HG03064 (cell line): ENCODE measurements at regions not wholly inside any gene's neighbourhood (a gene's known extent, or its start where the extent isn't known, plus 50 kb on each side); places are given as distances from the start of the nearest gene placed in this dataset.
"Not testable (repeated sequence)": the region's sequence is repeated elsewhere in the genome, so short reads cannot be mapped to it uniquely, and the experiment has no call there.

ENCODE experiments used
- ATAC-seq: cut with Tn5 transposase; IDR thresholded peaks from one replicate; pipeline ENCODE4 v1.9.1; 2021; ENCODE audit warnings: low read depth; ENCODE audit not compliant: unreplicated experiment

DNA sequence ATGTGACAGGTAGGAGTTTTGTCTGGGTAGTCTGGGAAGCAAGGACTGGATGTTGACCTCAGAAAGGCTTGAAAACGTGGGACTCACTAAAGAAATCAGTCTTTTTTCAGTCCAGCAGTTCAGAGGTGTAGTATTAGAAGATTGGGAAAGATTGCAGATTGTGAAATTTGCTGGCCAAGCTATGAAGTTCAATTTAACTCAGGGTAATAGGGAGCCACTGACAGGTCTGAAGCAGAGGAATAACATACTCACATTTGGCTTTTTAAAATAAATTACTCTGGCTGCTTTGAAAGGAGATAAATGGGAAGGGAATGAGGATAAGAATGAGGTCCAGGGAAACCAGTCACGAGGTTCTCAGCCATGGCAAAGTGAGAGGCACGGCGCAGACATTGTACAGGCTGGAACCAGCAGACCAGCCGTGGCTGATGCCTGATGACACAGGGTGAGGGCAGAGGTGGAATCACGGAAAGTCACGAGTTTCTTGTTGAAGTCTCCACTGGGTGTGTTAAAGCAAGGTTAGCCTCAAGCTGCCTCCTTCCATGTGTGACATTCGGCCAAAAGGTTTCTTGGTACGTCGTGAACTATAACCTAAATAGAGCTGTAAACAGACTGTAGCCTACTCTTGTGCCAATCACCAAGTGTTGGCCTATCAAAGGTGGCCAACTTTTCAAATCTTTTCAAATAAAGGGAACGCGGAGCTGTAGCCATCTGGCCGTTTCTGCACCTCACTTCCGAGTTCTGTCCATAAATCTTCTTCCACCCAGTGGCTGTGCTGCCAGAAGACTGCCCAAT lies 377.6 kb downstream of the IRS2 start:
- ATAC-seq: no peak

DNA sequence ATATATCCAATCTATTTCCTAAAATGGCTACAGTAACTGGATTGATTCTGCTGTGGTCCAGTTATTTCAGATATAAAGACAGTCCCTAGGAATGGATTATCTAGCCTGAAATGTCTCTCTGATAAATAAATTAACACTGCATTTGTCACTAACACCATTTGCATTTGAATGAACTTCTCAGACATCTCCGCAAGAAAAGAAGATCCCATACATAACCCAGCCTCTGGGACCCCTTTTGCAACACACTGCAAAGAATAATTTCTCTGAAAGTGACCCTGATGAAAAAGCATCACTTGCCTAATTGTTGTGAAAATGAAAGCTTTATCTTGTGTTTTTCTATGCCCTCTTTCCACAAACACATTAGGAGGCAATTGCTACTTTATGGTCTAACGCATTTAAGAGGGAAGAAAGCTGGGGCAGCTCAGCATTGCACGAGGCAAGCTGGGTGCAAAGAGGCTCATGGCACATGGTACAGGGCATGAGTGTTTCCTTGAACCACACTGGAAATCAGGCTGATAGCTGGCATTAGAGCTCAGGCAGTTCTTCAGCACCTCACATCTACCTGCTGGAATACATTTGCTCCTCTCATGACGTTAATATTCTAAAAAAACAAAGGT lies 379.9 kb downstream of the IRS2 start:
- ATAC-seq: no peak

DNA sequence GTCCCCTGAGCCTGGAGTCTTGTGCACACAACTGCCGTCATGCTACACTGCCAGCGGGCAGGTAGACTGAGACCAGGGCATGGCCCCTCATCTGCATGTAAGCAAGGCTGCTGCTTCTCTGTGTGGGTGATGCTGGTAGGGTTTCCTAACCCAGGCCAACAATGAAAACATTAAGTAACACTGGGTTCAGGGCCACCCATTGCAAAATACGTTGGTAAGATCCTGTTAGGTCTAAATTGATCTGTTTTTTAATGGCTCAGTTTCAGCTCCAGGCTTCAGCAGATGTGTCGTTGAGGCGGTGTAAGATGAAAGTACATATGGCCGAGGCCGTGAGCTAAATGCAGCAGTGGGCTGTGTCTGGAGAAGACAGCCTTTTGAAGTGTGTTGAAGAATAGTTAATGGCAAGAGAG lies 383.4 kb downstream of the IRS2 start:
- no peak for ATAC-seq

DNA sequence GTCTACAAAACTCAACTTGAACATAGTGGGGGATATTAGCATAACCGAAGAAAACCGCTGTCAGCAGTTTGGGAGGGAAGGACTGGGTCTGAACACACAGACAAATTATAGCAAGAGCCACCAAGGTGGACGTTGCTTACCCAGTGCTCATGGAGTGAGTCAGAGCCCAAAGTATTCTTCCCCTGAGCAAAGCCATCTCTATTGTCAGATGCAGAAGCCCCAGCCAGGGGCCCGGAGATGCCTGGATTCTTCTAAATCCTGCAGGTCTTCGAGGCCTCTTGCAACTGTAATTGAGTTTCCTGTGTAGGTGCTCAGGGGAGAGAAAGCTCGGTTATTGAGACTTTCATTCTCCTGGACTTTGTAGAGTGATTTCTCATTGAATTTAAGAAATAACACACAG lies 384.5 kb downstream of the IRS2 start:
- ATAC-seq: no peak

DNA sequence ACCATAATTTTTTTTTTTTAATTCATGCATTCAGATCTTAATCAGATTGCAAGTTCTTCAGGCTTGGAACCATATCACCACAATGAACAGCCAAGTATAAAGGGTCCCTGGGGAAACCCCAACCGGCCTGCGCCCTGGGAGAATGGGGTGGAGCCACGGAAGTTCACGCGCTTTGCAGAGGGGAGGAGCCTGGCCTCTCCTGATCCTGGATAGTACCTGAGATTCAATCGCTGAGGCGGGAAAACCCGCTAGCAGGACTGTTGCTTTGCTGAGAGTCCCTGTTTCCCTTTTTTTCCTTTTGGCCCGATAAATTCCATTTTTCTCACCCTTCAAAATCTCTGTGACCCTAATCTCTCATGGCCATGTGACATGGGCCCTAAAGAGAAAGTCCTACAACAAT lies 385.1 kb downstream of the IRS2 start:
- ATAC-seq: no peak

DNA sequence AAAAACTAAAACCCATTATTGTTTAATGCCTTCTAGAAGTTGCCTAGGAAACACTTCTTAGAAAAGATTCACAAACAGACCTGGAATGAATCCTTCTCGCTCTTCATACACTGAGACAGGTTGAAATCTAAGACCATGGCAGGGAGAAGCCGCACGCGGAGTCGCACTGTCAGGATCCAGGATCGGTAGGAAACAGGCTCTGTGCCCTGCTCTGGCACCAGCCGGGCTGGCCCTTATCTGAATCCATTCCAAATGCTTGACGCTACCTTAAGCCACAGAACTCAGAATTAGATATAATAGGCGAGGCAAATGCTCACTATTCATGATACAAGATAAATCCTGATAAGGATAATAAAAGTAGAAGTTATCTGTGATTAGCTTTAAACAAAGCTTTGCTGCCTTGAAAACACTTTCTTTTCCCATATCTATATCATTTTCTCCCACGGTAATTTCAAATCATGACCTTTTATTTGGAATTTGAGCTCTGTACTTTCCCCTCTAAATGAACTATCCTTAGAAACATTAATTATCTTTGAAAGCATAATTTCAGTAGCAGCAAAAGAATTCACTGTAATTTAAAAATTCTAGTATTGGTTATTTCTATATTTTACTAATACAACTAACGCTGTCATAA lies 385.6 kb downstream of the IRS2 start:
- no peak for ATAC-seq

DNA sequence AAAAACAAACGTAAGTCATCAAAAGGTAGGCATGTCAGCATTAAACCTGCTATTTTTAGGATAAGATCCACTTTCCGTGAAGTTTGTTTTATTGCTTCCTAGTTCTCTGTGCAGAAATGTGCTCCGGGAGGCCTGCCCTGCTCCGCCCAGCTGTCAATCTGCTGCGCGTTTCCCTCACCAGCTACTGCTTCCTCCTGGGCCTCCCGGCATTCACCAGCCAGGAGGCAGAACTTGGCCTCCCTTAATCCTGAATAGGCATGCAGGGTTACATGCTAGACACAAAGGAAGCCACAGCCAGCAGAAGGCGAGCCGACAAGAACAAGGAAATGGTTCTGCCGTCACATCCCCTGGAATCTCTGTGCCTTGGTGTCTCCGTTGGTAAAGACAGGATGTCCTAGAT lies 386.2 kb downstream of the IRS2 start:
- ATAC-seq: no peak

DNA sequence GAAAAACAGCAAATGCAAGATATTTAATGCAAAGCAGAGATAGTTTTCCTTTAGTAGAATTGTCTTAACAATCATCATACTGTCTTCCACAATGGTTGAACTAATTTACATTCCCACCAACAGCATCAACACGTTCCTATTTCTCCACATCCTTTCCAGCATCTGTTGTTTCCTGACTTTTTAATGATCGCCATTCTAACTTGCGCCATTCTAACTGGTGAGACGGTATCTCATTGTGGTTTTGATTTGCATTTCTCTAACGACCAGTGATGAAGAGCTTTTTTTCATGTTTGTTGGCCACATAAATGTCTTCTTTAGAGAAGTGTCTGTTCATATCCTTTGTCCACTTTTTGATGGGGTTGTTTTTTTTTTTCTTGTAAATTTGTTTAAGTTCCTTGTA lies 388.3 kb downstream of the IRS2 start:
- ATAC-seq: not testable (repeated sequence)

DNA sequence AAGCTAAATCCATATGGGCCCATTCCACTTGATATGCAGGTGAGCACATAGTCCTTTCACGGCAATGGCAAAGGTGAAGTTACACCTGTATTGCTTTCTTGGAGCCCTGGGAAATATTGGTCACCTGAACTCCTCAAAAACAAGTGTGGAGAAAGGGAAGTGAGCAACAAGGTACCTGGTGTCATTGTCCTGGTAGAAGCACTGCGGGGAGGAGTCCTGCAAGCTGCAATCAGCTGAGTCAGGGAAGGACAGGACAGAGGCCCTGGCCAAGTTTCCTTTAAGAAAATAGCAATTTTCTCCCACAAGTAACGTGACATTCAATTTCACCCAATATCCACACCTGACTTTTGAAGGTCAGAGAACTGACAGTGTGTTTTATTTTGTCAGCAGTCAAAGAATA lies 389.1 kb downstream of the IRS2 start:
- no peak for ATAC-seq

DNA sequence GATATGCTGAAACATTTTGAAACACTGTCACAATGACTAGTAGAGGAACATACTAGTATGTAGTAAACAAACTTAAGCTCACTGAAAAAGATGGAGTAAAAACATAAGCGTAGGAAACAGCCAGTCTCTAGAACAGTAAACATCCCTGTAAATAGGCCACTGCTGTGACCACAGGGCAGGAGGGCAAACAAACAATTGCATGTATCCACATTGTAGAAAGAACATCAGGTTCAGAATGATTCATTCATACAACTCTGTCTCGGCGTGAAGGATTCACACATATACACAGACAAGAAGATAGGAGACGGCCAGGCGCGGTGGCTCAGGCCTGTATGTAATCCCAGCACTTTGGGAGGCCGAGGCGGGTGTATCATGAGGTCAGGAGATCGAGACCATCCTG lies 390.1 kb downstream of the IRS2 start:
- ATAC-seq: no peak

DNA sequence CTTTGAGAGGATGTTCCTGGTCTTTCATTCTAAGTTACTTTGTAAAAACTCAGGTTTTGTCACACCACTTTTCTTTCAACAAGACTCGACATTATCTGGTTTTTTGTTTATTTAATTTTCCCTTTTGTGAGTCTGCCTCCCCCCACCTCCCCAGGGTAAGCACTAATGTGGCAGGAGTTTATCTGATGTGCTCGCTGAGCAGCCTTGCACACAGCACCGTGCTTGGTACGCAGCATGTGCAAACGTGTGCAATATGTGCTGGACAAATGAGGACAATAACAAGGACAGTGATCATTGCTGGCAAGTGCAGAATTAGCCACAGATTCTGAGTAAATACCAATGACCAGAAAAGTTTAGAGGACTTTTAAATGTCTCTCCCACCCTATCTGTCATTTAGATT lies 391.4 kb downstream of the IRS2 start:
- ATAC-seq: no peak

DNA sequence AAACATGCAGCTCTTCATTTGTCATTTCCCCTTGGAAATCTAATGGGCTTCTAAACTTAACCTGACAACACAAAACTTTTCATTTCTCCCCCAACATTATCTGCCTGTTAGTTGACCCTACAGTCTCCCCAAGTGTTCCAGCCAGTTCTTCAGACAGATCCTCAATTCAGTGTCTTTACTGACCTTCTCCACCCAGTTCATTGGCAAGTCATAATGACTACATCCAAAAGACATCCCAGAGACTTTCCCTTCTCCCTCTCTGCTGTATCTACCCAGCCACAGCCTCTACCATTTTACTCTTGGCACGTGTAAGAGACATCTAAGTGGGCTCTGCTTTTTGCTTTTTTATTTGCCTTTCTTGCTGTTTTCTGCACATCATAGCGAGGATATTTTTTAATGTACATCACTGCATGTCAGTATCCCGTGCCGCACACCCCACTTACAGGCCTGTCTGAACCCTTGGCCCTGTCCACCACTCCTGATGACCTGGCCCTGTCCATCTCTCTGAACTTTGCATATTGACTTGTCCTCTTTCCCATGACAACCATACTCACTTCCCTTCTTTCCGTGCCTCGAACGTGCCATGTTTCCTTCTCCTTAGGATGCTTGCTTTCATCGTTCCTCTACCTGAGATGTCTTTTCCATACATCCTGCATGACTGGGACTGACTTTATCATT lies 391.9 kb downstream of the IRS2 start:
- no peak for ATAC-seq

DNA sequence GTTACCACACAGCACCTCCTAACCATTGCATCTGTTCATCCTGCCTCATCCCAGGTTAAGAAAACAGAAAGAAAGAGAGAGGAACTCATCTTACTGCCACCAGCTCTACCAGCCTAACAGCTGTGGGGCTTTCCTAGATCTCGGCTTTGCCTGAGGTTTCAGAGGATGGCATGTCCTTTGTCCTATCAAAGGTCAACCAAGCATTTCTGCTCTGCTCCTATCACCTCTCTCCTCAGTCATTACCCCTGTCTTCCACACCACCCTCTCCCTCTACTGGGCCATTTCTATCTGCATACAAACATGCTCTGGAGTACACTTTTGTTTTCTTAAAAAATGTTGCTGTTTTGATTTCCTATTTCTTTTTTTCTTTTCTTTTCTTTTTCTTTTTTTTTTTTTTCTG lies 393.3 kb downstream of the IRS2 start:
- ATAC-seq: no peak

DNA sequence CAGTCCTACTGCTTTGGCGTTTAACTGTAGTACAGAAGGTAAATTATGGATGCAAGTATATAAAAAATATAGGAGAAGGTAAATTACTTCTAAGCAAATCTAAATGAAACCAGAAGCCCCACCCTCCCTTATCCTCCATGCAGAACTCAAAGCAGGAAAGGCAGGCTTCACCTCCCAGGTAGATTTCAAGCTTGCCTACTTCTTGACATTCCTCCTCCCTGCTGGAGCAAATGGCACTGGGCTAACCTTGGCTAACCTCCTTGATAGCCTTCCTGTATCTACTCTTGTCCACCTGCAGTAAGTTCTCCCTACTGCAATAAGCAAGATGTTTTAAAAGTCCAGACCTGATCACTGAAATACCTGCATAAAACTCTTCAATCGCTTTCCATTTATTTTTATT lies 396.0 kb downstream of the IRS2 start:
- no peak for ATAC-seq

DNA sequence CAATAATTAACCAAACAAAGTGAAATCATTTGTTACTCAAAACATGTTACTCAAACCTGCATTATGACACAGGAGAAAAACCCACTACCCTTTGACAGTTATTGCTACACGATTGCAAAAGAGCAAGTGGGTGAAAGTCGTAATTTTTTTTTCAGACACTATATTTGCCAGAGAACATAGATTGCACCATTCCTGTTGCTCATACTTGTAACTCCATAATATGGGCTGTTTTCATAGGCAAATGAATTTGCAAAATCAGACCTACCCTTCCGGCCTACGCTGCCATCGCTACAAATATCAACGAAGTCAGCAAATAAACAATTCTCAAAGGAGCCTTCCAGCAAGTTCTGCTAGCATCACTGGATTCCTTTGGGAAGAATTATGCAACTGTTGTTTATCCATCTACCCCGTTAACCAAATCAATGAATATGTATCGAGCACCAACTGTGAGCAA lies 396.5 kb downstream of the IRS2 start:
- ATAC-seq: no peak

DNA sequence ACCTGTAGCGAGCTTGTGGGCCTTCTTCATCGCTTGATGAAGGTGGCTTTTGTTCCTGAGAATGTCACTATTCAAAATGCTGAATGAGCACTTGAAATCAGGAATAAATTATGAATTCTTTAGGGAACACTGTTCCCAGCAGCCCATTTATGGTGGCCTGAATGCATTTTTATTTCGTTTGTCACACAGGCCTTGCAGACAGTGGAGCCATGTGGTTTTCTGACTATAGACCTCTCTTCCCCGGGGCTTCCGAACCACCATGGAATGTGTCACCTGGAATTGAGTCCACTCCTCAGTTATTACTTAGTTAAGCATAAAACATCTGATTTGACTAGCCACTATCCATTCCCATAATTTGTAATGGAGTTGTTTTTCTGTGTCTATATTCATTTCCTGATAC lies 396.9 kb downstream of the IRS2 start:
- no peak for ATAC-seq

DNA sequence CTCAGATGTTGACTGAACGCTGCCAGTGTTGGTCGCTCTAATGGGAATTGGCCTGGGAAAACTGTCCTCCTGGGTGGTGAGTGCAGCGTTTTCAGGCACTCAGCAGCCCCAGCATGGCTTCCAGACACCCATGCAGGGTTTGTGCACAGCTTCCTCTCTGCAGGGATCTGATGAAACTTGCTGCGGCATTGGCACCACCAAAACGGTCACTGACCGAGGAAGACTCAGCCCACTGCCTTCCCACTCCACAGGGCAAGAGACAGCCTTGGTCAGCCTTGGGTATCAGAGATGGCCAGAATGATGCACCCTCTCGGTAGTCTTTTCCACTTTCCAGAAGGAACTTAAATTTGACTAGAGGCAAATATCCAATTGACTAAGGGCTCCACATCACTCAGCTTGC lies 398.9 kb downstream of the IRS2 start:
- no peak for ATAC-seq

DNA sequence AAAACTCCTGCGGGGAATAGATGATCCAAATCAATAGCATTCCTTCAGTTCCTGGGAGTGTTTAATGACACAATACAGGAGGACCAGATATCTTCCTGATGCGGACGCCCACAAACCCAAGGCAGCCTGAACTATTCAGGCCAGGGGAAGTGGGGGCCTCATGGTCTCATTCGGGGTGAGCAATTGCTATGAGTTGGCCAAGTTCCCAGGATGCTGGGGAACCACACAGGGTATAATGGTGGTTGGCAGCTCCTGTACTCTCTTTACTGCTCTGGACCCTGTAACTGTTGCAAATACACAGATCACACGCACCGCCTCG lies 401.2 kb downstream of the IRS2 start:
- no peak for ATAC-seq

DNA sequence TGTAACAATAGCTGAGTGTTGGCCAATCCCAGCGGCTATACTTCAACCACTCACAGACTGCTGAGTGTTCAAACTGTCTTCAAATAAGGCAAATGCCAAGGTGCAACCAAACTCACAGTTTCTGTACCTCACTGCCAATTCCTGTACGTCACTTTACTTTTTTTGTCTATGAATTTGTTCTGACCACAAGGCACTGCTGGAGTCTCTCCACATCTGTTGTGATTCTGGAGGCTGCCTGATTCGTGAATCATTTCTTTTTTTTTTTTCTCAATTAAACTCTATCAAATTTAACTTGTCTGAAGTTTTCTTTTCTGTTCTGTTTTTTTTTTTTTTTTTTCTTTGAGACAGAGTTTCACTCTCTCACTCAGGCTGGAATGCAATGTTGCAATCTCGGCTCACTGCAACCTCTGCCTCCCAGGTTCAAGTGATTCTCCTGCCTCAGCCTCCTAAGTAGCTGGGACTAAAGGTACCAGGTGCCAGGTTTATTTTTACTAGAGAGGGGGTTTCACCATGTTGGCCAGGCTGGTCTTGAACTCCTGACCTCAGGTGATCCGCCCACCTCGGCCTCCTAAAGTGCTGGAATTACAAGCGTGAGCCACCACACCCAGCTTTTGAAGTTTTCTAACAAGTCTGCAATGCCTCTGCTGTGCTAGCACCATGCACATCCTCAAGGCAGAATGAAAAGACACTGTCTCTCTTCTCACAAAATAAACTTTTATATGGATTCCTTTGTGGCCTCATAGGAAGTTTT lies 401.7 kb downstream of the IRS2 start:
- no peak for ATAC-seq

DNA sequence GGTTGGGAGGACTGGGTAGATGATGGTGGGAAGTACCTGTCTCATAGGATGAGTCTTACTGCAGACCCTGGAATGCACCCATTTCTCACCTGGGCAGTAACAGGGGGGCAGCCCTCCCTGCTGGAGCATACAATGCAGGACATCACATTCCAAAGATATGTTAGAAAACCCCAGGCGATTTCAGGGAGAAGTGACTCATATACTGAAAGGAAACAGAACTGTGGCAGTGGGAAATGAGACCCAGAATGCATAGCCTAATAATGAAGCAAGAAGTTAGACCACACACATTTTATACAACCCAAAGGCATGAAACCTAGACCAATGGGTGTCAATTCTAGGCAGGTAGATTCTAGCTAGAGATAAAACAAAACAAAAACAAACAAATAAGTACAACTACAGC lies 402.7 kb downstream of the IRS2 start:
- no peak for ATAC-seq
